Glutamatergic neuron (in vitro differentiated cells): ENCODE measurements at regions not wholly inside any gene's neighbourhood (a gene's known extent, or its start where the extent isn't known, plus 50 kb on each side); places are given as distances from the start of the nearest gene placed in this dataset.

Source experiments
- DNase-seq: peaks from one replicate; pipeline ENCODE4 v3.0.0; 2022
- H3K27ac Mint-ChIP-seq: one replicate; pipeline ENCODE4 v1.8.0; 2020; ENCODE audit warnings: mild to moderate bottlenecking, mixed read lengths, inconsistent platforms; ENCODE audit not compliant: unreplicated experiment
- H3K27me3 Mint-ChIP-seq: one replicate; pipeline ENCODE4 v1.8.0; 2020; ENCODE audit warnings: mild to moderate bottlenecking, moderate library complexity, mixed read lengths, inconsistent platforms; ENCODE audit not compliant: unreplicated experiment
- H3K36me3 Mint-ChIP-seq: one replicate; pipeline ENCODE4 v1.8.0; 2020; ENCODE audit warnings: mild to moderate bottlenecking, mixed read lengths, inconsistent platforms; ENCODE audit not compliant: unreplicated experiment
- H3K4me1 Mint-ChIP-seq: one replicate; pipeline ENCODE4 v1.8.0; 2020; ENCODE audit warnings: mild to moderate bottlenecking, low read depth, mixed read lengths, inconsistent platforms; ENCODE audit not compliant: unreplicated experiment
- H3K4me3 Mint-ChIP-seq: one replicate; pipeline ENCODE4 v1.8.0; 2020; ENCODE audit warnings: mild to moderate bottlenecking, mixed read lengths, inconsistent platforms; ENCODE audit not compliant: unreplicated experiment
- H3K9me3 Mint-ChIP-seq: one replicate; pipeline ENCODE4 v1.8.0; 2020; ENCODE audit warnings: mild to moderate bottlenecking, moderate library complexity, mixed read lengths, inconsistent platforms; ENCODE audit not compliant: unreplicated experiment
- CTCF ChIP-seq: fragments of 200-600 bp; sonication (generic); IDR thresholded peaks from one replicate; pipeline ENCODE4 v1.5.0; 2021; ENCODE audit not compliant: partially characterized antibody, unreplicated experiment

- Mint-ChIP-seq H3K36me3 (no peaks in the 10 kb centered on the region), H3K4me1 (peaks cover 2% of the 10 kb centered on the region)
Measured at GRCh38 chr5:24367216-24367615, 277.6 kb downstream of the CDH10 start.

GRCh38 chr5:24368115-24368514 is 276.7 kb downstream of the CDH10 start:
- Mint-ChIP-seq H3K27me3 (no peaks in the 10 kb centered on the region), H3K36me3 (no peaks in the 10 kb centered on the region), H3K4me3 (no peak overlapping the region), H3K27ac (no peak overlapping the region), H3K4me1 (peaks cover 2% of the 10 kb centered on the region), H3K9me3 (no peaks in the 10 kb centered on the region)
- TF ChIP-seq CTCF = no peak
- no peak for DNase-seq

More at GRCh38 chr5:24367216-24367615, 277.6 kb downstream of the CDH10 start:
- DNase-seq = no peak
- Mint-ChIP-seq H3K27me3 (no peaks in the 10 kb centered on the region), H3K9me3 (no peaks in the 10 kb centered on the region), H3K4me3 (no peak overlapping the region), H3K27ac (no peak overlapping the region)
- no peak for TF ChIP-seq CTCF

GRCh38 chr5:24376210-24376609 is 268.6 kb downstream of the CDH10 start:
- H3K4me3 Mint-ChIP-seq = no peak overlapping the region
- H3K27me3 Mint-ChIP-seq = peaks cover 2% of the 10 kb centered on the region
- H3K27ac Mint-ChIP-seq = no peak overlapping the region
- no peaks in the 10 kb centered on the region for H3K9me3 Mint-ChIP-seq
- H3K36me3 Mint-ChIP-seq = no peaks in the 10 kb centered on the region
- no peak for DNase-seq
- no peak for TF ChIP-seq CTCF
- no peaks in the 10 kb centered on the region for H3K4me1 Mint-ChIP-seq

GRCh38 chr5:24376616-24377015 is 268.2 kb downstream of the CDH10 start:
- Mint-ChIP-seq H3K4me3 (no peak overlapping the region), H3K9me3 (no peaks in the 10 kb centered on the region), H3K27ac (no peak overlapping the region), H3K36me3 (no peaks in the 10 kb centered on the region), H3K27me3 (peaks cover 2% of the 10 kb centered on the region), H3K4me1 (no peaks in the 10 kb centered on the region)
- no peak for TF ChIP-seq CTCF
- DNase-seq = no peak

- H3K36me3 Mint-ChIP-seq = no peaks in the 10 kb centered on the region
- H3K27ac Mint-ChIP-seq = peak overlapping the region; percentile 15
- H3K9me3 Mint-ChIP-seq = no peaks in the 10 kb centered on the region
- H3K4me3 Mint-ChIP-seq = no peak overlapping the region
- peaks cover 5% of the 10 kb centered on the region for H3K4me1 Mint-ChIP-seq
- no peak for DNase-seq
- H3K27me3 Mint-ChIP-seq = no peaks in the 10 kb centered on the region
- TF ChIP-seq CTCF = no peak
Measured at GRCh38 chr5:24381861-24382489, 262.8 kb downstream of the CDH10 start.
